ENCODE measurements at regions not wholly inside any gene's neighbourhood (a gene's known extent, or its start where the extent isn't known, plus 50 kb on each side); places are given as distances from the start of the nearest gene placed in this dataset.

DNA sequence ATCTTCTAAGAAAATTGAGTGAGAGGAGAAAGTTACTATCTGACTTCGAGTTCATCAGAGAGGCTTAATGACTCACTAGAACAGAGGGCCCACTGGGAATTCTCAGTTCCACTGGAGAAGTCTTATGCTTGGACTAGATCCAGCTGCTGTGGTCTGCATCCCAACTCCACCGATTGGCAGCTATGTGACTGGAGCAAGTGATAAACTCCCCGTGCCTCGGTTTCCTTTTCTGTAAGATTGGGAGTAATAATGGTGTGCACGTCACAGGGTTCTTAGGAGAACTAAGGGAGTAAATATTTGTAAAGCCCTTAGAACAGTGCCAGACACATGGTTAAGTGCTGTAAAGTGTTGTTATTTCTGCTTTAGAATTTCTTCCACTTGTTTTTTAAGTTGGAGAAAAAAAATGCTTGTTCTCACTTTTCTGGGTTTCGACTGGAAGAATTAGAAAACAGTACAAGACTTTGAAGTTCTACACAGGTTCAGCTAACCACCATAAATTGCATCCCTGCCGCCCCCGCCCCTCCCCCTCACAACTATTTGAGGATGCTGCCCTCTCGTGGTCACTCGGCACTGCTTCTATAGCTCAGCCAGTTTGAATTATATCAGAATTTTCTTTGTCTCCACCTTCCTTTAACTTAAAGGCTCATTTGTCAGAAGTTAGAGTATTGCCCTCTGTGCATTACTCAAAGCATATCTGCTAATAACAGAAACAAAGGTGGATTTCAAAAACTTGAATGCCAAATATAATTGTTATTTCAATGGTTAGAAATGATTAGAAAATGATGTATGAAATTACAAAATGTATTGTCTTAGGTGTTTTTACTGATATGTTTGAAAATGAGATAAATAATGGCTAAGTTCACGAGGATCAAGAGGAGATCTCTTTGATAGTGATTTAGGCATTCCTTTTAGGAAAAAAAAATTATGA, 95.0 kb upstream of the IFNGR1 start:
- H3K27ac ChIP-seq, result no peak overlapping the region
- TF ChIP-seq, protein P1, sequence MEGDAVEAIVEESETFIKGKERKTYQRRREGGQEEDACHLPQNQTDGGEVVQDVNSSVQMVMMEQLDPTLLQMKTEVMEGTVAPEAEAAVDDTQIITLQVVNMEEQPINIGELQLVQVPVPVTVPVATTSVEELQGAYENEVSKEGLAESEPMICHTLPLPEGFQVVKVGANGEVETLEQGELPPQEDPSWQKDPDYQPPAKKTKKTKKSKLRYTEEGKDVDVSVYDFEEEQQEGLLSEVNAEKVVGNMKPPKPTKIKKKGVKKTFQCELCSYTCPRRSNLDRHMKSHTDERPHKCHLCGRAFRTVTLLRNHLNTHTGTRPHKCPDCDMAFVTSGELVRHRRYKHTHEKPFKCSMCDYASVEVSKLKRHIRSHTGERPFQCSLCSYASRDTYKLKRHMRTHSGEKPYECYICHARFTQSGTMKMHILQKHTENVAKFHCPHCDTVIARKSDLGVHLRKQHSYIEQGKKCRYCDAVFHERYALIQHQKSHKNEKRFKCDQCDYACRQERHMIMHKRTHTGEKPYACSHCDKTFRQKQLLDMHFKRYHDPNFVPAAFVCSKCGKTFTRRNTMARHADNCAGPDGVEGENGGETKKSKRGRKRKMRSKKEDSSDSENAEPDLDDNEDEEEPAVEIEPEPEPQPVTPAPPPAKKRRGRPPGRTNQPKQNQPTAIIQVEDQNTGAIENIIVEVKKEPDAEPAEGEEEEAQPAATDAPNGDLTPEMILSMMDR (IDR thresholded peaks at IDR 0.05), result peak; percentile 89
- TF ChIP-seq ZFX (IDR thresholded peaks at IDR 0.05; ENCODE audit: borderline replicate concordance), result no peak

DNA sequence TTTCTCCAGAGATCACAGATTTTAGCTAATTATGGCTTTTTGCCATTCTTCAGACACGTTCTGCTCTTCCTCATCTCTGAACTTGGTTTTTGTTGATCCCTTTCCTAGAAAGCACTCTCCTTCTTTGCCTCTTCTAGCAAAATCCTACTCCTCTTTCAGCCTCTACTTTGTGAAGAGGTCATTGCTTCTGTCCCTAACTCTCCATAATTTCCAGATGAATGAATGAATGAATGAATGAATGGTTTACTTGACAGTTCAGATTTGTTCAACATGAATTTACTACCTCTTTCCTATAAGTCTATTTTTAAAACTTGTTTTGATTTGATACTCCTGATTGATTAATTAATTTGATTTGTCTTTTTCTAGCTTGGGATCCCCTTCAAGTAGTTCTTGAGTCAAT, 94.0 kb upstream of the IFNGR1 start:
- TF ChIP-seq, protein P1 (IDR thresholded peaks at IDR 0.05), result no peak
- TF ChIP-seq ZFX (IDR thresholded peaks at IDR 0.05; ENCODE audit: borderline replicate concordance), result no peak
- H3K27ac ChIP-seq, result no peak overlapping the region

DNA sequence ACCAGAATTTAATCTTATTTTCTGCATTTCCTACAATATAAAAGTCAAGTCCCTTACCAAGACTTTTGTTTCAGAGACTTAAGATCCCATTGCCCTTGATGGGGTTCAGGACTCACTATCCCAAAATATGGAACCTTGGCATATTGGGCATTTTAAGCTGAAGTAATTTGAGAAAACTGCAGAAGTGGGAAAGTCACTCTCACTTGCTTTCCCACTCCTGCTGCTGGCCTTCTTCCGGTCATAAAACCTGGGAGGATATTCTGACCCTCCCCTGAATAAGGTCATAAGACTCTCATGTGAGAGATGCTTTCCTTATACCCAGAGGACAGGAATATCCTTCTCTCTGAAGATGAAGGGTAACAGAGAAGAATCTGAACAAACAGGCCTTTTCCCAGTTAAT, 92.8 kb upstream of the IFNGR1 start:
- TF ChIP-seq ZFX (IDR thresholded peaks at IDR 0.05; ENCODE audit: borderline replicate concordance), result no peak
- TF ChIP-seq, protein P1 (IDR thresholded peaks at IDR 0.05), result no peak
- H3K27ac ChIP-seq, result no peak overlapping the region

DNA sequence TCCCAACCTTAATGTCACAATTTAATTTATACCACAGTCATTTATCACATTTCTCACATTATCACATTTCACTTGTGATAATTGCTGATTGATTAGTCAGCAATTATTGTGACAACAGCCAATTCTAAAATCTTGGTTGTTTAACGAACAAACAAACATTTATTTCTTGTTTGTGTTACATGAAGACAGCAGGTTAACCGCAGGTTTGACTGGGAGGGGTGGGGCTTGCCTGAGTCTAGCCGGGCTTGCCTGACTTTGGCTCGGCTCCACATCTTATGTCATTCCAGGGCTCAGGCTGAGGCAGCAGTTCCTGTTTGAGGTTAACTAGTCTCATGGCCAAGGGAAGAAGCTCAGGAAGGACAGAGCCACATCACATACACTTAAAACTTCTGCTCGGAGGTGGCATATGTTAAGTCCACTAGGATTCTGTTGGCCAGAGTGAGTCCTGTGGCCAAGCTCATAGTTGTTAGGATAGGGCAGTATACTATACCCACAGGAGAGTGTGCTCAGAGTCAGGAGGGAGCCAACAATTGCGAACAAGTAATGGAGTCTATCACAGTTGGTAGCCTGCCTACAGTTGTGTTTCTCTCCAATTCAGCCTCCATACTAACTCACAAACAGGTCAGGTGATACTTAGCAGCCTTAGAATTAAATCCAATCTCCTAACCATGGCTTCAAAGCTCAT, 90.0 kb upstream of the IFNGR1 start:
- TF ChIP-seq, protein P1 (IDR thresholded peaks at IDR 0.05), result no peak
- TF ChIP-seq ZFX (IDR thresholded peaks at IDR 0.05; ENCODE audit: borderline replicate concordance), result no peak
- H3K27ac ChIP-seq, result peak overlapping the region; percentile 25; the same call in 1 of the 2 replicates

DNA sequence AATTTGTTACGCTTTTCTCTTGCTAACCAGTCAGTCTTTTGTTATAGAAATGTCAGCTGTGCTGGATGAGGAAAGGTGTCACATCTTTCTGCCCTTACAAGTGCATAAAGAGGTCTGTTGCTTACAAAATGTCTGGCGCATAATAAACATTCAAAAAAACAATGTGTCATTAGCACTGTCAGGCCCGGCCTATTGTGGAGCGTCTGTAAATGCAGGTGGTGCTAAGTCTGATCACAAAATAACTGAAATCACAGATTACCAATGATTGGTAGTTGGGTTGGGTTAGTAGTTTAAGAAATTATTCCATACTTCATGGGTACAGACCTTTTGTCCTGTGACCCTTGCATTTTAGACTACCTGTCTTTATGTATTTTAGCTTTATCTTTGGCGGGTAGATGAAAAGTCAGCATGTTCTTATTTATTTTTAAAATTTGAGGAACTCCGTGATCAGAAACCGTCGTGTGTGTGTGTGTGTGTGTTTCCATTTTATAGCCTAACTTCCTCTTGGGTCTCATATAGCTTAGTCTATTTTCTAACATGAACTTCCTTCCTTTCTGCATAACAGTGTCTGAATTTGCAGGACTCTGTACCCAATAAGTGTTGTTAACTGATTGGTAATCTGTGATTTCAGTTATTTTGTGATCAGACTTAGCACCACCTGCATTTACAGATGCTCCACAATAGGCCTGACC, 88.1 kb upstream of the IFNGR1 start:
- TF ChIP-seq ZFX (IDR thresholded peaks at IDR 0.05; ENCODE audit: borderline replicate concordance), result no peak
- TF ChIP-seq, protein P1 (IDR thresholded peaks at IDR 0.05), result no peak

DNA sequence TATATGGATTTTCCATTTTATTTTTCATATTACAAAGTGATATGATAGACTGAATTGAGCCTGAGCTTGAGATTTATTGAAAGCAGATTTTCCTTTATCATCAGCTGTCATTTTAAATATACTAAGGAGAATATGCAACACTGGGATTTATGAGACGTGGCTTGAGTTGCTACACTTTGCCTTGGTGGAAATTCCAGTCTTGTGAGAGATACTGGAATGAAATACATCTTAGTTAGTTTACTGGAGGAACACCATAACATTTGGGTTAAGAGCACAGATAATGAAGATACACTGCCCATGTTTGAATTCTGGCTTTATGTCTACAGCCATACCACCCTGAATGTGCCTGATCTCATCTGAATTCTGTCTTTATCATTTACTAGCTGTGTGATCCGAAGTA, 86.5 kb upstream of the IFNGR1 start:
- no peak overlapping the region for H3K27ac ChIP-seq
- TF ChIP-seq, protein P1 (IDR thresholded peaks at IDR 0.05), result no peak
- no peak for TF ChIP-seq ZFX (IDR thresholded peaks at IDR 0.05; ENCODE audit: borderline replicate concordance)

More for the DNA sequence above, 88.1 kb upstream of the IFNGR1 start:
- H3K27ac ChIP-seq, result no peak overlapping the region
